ENCODE measurements at regions not wholly inside any gene's neighbourhood (a gene's known extent, or its start where the extent isn't known, plus 50 kb on each side); places are given as distances from the start of the nearest gene placed in this dataset.
"Not testable (repeated sequence)": the region's sequence is repeated elsewhere in the genome, so short reads cannot be mapped to it uniquely, and the experiment has no call there.

DNA sequence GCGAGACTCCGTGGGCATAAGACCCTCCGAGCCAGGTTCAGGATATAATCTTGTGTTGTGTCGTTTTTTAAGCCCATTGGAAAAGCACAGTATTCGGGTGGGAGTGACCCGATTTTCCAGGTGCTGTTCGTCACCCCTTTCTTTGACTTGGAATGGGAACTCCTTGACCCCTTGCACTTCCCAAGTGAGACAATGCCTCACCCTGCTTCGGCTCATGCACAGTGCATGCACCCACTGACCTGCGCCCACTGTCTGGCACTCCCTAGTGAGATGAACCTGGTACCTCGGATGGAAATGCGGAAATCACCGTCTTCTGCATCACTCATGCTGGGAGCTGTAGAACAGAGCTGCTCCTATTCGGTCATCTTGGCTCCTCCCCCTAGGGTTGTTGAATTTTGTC is 307.7 kb upstream of the DEFB115 start:
- in situ Hi-C loops (cut with MboI) = no loop called here
- no peak for TF ChIP-seq EZH2 (IDR thresholded peaks at IDR 0.05; ENCODE audit: insufficient read depth, poor library complexity, severe bottlenecking)
- no peak for TF ChIP-seq EZH2phosphoT487 (IDR thresholded peaks at IDR 0.05; ENCODE audit: insufficient read depth, low read depth)

DNA sequence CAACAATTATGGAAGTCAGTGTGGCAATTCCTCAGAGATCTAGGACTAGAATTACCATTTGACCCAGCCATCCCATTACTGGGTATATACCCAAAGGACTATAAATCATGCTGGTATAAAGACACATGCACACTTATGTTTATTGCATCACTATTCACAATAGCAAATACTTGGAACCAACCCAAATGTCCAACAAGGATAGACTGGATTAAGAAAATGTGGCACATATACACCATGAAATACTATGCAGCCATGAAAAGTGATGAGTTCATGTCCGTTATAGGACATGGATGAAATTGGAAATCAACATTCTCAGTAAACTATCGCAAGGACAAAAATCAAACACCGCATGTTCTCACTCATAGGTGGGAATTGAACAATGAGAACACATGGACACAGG is 306.4 kb upstream of the DEFB115 start:
- WGBS, 2 experiments (ENCODE audit: low coverage in 1 of 2, low lambda C conversion rate in 2 of 2, missing lambda C conversion rate in 2 of 2) = 49 to 54% methylated on average over 3 of the region's 3 CpGs
- H3K4me2 ChIP-seq (ENCODE audit: unreplicated experiment); H3K9me2 ChIP-seq (ENCODE audit: insufficient read depth); H3K9ac ChIP-seq; H3K9me3 ChIP-seq (ENCODE audit: low read depth); H3F3A ChIP-seq (ENCODE audit: insufficient read depth); H3K27ac ChIP-seq; H3K27me3 ChIP-seq (replicated peaks; ENCODE audit: insufficient read depth); H3K4me1 ChIP-seq (ENCODE audit: insufficient read depth); DNase-seq; H2AFZ ChIP-seq; H3K36me3 ChIP-seq (ENCODE audit: low read depth); H3K4me3 ChIP-seq; in situ Hi-C loops (cut with MboI); H4K20me1 ChIP-seq (ENCODE audit: insufficient read depth); H3K79me2 ChIP-seq (ENCODE audit: insufficient read depth): not testable (repeated sequence)

More for the DNA sequence above, 307.7 kb upstream of the DEFB115 start:
- no peak for DNase-seq
- Histone ChIP-seq H3K4me2 (ENCODE audit: unreplicated experiment) (no peak overlapping the region), H3K27ac (no peak overlapping the region), H3K36me3 (ENCODE audit: low read depth) (no peaks in the 10 kb centered on the region), H3K27me3 (replicated peaks; ENCODE audit: insufficient read depth) (no peaks in the 10 kb centered on the region), H3K4me3 (no peak overlapping the region), H4K20me1 (ENCODE audit: insufficient read depth) (no peaks in the 10 kb centered on the region), H3K4me1 (ENCODE audit: insufficient read depth) (no peaks in the 10 kb centered on the region), H2AFZ (no peak overlapping the region), H3K9me3 (ENCODE audit: low read depth) (no peaks in the 10 kb centered on the region), H3K79me2 (ENCODE audit: insufficient read depth) (no peaks in the 10 kb centered on the region), H3K9ac (no peak overlapping the region), H3K9me2 (ENCODE audit: insufficient read depth) (no peaks in the 10 kb centered on the region), H3F3A (ENCODE audit: insufficient read depth) (no peaks in the 10 kb centered on the region)
- 29 to 42% methylated on average over 13 of the region's 13 CpGs for WGBS, 2 experiments (ENCODE audit: low coverage in 1 of 2, low lambda C conversion rate in 2 of 2, missing lambda C conversion rate in 2 of 2)

DNA sequence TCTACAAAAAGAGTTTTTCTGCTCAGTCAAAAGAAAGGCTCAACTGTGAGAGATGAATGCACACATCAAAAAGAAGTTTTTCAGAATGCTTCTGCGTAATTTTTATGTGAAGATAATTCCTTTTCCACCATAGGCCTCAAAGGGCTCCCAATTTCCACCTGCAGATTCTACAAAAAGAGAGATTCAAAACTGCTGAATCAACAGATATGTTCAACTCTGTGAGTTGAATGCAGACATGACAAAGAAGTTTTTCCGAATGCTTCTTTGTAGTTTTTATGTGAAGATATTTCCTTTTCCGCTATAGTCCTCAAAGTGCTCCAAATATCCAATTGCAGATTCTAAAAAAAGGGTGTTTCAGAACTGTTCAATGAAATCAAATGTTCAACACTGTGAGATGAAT is 300.8 kb upstream of the DEFB115 start:
- H3K9me3 ChIP-seq (ENCODE audit: low read depth); H3K4me3 ChIP-seq; H3K27me3 ChIP-seq (replicated peaks; ENCODE audit: insufficient read depth); H3K4me2 ChIP-seq (ENCODE audit: unreplicated experiment); H3F3A ChIP-seq (ENCODE audit: insufficient read depth); H3K4me1 ChIP-seq (ENCODE audit: insufficient read depth); H3K27ac ChIP-seq; H3K79me2 ChIP-seq (ENCODE audit: insufficient read depth); H3K36me3 ChIP-seq (ENCODE audit: low read depth); H2AFZ ChIP-seq; H4K20me1 ChIP-seq (ENCODE audit: insufficient read depth); in situ Hi-C loops (cut with MboI); H3K9ac ChIP-seq; DNase-seq; H3K9me2 ChIP-seq (ENCODE audit: insufficient read depth): not testable (repeated sequence)
- WGBS, 2 experiments (ENCODE audit: low coverage in 1 of 2, low lambda C conversion rate in 2 of 2, missing lambda C conversion rate in 2 of 2) = 17% methylated on average over 3 of the region's 3 CpGs

DNA sequence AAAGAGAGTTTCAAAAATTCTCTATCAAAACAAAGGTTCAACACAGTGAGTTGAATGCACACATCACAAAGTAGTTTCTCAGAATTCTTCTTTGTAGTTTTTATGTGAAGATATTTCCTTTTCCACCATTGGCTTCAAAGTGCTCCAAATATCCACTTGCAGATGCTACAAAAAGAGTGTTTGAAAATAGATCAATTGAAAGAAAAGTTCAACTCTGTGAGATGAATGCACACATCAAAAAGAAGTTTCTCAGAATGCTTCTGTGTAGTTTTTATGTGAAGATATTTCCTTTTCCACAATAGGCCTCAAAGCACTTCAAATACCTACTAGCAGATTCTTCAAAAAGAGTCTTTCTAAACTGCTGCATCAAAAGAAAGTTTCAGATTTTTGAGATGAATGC is 298.3 kb upstream of the DEFB115 start:
- H3K9me3 ChIP-seq (ENCODE audit: low read depth); in situ Hi-C loops (cut with MboI); H3K36me3 ChIP-seq (ENCODE audit: low read depth); H3K79me2 ChIP-seq (ENCODE audit: insufficient read depth); DNase-seq; H4K20me1 ChIP-seq (ENCODE audit: insufficient read depth); H3K27ac ChIP-seq; H3F3A ChIP-seq (ENCODE audit: insufficient read depth); H3K9ac ChIP-seq; H3K4me1 ChIP-seq (ENCODE audit: insufficient read depth); H3K4me2 ChIP-seq (ENCODE audit: unreplicated experiment); H2AFZ ChIP-seq; H3K9me2 ChIP-seq (ENCODE audit: insufficient read depth); H3K4me3 ChIP-seq; H3K27me3 ChIP-seq (replicated peaks; ENCODE audit: insufficient read depth): not testable (repeated sequence)

DNA sequence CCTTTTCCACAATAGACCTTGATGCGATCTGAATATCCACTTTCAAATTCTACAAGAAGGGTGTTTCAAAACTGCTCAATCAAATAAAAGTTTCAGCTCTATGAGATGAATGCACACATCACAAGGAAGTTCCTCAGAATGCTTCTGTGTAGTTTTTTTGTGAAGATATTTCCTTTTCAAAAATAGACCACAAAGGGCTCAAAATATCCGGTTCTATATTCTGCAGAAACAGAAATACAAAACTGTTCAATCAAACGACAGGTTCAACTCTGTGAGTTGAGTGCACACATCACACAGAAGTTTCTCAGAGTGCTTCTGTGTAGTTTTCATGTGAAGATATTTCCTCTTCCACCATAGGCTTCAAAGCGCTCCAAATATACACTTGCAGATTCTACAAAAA is 293.9 kb upstream of the DEFB115 start:
- 44 to 47% methylated on average over 4 of the region's 4 CpGs for WGBS, 2 experiments (ENCODE audit: low coverage in 1 of 2, low lambda C conversion rate in 2 of 2, missing lambda C conversion rate in 2 of 2)

DNA sequence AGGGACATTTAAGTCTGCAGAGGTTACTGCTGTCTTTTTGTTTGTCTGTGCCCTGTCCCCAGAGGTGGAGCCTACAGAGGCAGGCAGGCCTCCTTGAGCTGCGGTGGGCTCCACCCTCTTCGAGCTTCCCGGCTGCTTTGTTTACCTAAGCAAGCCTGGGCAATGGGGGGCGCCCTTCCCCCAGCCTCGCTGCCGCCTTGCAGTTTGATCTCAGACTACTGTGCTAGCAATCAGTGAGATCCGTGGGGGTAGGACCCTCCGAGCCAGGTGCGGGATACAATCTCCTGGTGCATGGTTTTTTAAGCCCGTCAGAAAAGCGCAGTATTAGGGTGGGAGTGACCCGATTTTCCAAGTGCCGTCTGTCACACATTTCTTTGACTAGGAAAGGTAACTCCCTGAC is 281.6 kb upstream of the DEFB115 start:
- DNase-seq; in situ Hi-C loops (cut with MboI); H3F3A ChIP-seq (ENCODE audit: insufficient read depth); H3K4me1 ChIP-seq (ENCODE audit: insufficient read depth); H3K4me3 ChIP-seq; H2AFZ ChIP-seq; H3K27me3 ChIP-seq (replicated peaks; ENCODE audit: insufficient read depth); H3K36me3 ChIP-seq (ENCODE audit: low read depth); H3K9me2 ChIP-seq (ENCODE audit: insufficient read depth); H3K4me2 ChIP-seq (ENCODE audit: unreplicated experiment); H3K79me2 ChIP-seq (ENCODE audit: insufficient read depth); H3K9me3 ChIP-seq (ENCODE audit: low read depth); H3K27ac ChIP-seq; H3K9ac ChIP-seq; H4K20me1 ChIP-seq (ENCODE audit: insufficient read depth): not testable (repeated sequence)
- WGBS, 2 experiments (ENCODE audit: low coverage in 1 of 2, low lambda C conversion rate in 2 of 2, missing lambda C conversion rate in 2 of 2) = 48 to 57% methylated on average over 8 to 13 of the region's 13 CpGs

More for the DNA sequence above, 293.9 kb upstream of the DEFB115 start:
- H3K27ac ChIP-seq = no peak overlapping the region
- no peaks in the 10 kb centered on the region for H3K36me3 ChIP-seq (ENCODE audit: low read depth)
- H3F3A ChIP-seq (ENCODE audit: insufficient read depth) = no peaks in the 10 kb centered on the region
- no peaks in the 10 kb centered on the region for H3K27me3 ChIP-seq (replicated peaks; ENCODE audit: insufficient read depth)
- H3K79me2 ChIP-seq (ENCODE audit: insufficient read depth) = no peaks in the 10 kb centered on the region
- no peak overlapping the region for H3K4me2 ChIP-seq (ENCODE audit: unreplicated experiment)
- no peaks in the 10 kb centered on the region for H3K9me2 ChIP-seq (ENCODE audit: insufficient read depth)
- H4K20me1 ChIP-seq (ENCODE audit: insufficient read depth) = no peaks in the 10 kb centered on the region
- no peak overlapping the region for H2AFZ ChIP-seq
- no peak overlapping the region for H3K4me3 ChIP-seq
- TF ChIP-seq EZH2 (IDR thresholded peaks at IDR 0.05; ENCODE audit: insufficient read depth, poor library complexity, severe bottlenecking) (no peak), EZH2phosphoT487 (IDR thresholded peaks at IDR 0.05; ENCODE audit: insufficient read depth, low read depth) (no peak)
- no peak overlapping the region for H3K9ac ChIP-seq
- DNase-seq = no peak
- in situ Hi-C loops (cut with MboI) = no loop called here
- no peaks in the 10 kb centered on the region for H3K4me1 ChIP-seq (ENCODE audit: insufficient read depth)
- no peaks in the 10 kb centered on the region for H3K9me3 ChIP-seq (ENCODE audit: low read depth)
